CD4-positive, alpha-beta T cell treated with Interferon alpha-2 for 1 hour (primary cell): ENCODE measurements at regions not wholly inside any gene's neighbourhood (a gene's known extent, or its start where the extent isn't known, plus 50 kb on each side); places are given as distances from the start of the nearest gene placed in this dataset.

Experiments
- DNase-seq, 2 donors: peaks; one replicate each; pipeline ENCODE4 v3.0.0-alpha.2; 2020 to 2022

DNA sequence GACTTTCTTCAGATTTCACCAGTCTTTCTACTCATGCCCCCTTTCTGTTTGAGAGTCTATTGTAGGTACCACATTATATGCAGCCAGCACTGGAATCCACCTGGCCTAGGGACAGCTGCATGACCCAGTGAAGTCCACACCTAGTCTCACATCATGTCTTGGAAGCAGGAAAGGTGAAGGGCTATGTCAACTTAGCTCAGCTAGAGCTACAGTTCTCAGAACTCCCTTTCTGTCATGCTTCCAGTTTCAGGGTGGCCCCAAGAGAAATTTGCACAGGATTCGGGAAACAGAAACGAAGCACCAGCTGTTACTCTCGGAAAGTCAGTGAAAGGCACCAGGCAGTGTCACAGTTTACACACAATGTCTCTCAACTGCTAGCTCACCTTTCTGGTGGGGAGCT lies 51.6 kb upstream of the NLRP1 start:
- no peak for DNase-seq

- no peak for DNase-seq
Measured at GRCh38 chr17:5638596-5638995, 54.3 kb upstream of the NLRP1 start.

DNA sequence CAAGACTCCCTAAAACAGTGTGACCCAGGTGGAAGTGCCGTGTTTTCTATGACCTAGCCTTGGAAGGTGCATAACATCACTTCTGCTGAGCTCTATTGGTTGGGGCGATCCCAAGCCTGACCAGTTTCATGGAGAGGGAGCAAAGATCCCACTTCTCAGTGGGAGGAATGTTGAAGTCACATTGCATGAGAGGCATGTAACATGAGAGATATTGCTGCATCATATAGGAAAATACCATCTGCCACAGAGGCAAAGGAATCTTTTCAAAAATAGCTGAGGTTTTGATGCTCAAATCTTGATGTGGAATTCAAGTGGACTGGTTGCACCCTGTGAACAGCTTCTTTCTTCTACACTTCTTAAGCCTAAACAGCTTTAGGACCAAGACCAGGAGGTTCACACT lies 56.4 kb upstream of the NLRP1 start:
- no peak for DNase-seq

- DNase-seq, result no peak
Measured at GRCh38 chr17:5642752-5643151, 58.4 kb upstream of the NLRP1 start.

DNA sequence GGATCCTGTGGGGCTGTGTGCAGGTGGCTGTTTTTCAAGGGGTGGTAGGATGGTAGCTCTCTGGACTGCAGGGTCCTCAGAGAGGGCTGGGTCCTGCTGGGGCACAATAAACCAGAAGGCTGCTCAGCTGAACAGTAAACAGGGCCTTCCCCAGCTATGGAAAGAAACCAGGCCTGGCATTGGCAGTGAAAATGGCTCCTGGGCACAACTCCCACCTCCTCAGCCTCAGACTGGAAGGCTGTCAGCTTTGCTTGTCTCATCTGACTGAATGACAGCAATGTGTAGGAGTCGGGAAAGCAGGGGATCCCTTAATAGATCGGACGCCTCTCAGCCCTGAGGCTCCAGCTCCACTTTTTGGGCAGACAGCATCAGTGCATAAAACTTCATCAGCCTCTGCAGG lies 59.8 kb upstream of the NLRP1 start:
- DNase-seq, result no peak

- no peak for DNase-seq
Measured at GRCh38 chr17:5651348-5651747, 67.0 kb upstream of the NLRP1 start.

DNA sequence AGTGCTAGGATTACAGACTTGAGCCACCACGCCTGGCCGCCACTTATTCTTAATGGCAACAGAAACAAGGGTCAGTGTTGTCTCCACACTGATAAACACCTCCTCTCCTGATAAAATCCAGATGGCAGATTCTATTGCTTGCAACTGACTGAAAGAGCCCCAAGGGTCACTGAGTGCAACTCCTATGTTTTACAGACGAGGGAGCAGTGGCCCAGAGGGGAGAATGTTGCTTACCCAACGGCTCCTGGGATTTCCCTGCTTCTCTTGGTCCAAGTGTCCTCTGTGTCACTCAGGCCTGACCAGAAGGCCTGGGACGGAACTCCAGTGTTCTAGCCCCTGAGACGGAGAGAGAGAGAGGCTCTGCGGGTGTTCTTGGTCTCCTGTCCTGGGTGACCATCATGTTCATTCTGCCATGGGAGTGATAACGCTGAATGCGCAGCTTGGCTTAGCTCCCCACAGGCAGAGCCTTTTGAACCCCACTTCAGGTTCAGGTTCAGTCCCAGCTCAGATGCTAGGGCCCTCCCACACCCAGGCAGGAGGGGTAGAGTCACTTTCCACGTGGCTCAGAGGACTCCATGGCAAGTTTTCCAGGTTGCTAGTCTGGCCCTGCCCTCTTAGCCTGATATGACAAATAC lies 77.3 kb upstream of the NLRP1 start:
- no peak for DNase-seq

DNA sequence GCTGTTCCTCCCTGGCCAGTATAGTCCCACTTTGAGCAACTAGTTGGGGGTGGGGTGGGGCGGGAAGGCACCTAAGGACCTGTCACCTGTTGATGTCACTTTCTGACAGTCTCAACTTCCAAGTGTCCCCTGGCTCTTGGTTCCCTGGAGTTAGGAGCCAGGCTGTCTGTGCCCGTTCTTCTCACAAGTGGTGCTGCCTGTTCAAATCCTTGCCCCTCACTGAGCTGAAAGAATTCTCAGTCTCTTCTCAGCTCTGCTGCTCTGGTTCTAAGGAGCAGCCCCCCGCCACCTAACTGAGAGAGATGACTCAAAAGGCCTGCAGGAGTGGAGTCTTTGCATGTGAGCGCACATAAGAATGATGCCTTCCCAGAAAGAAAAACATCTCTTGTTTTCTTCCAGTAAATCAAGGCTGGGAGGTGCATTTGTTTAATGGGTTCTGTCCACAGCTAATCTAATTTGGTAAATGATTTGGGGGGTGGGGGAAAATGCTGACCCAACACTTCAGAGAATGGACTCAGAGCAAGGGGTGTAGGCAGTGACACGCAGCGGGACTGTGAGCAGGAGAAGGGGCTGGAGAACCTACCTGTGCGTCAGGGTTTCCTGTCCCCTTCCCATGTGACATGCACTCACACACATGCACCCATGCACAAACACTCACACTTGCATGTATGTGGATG lies 78.2 kb upstream of the NLRP1 start:
- no peak for DNase-seq

DNA sequence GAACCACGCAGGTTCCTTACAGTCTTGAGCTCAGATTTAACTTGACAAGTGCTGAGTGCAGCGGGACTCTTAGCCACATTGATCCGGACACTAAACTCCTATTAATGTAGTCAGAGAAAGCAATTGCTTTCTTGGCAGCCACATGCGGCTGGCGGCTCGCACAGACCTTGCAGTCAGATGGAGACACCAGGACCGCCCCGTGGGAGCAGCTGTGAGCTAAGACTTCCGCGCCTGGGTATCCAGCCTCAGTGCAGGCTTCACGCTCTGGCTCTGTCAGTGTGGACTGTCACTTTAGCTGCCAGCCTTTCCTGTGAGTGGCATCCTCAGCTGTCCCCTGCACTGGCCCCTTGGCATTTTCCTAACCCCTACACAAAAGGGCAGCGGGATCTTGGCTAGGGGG lies 80.9 kb upstream of the NLRP1 start:
- no peak for DNase-seq

- DNase-seq, result no peak
Measured at GRCh38 chr17:5667871-5668270, 83.6 kb upstream of the NLRP1 start.

- DNase-seq, result no peak
Measured at GRCh38 chr17:5668557-5669138, 84.3 kb upstream of the NLRP1 start.

DNA sequence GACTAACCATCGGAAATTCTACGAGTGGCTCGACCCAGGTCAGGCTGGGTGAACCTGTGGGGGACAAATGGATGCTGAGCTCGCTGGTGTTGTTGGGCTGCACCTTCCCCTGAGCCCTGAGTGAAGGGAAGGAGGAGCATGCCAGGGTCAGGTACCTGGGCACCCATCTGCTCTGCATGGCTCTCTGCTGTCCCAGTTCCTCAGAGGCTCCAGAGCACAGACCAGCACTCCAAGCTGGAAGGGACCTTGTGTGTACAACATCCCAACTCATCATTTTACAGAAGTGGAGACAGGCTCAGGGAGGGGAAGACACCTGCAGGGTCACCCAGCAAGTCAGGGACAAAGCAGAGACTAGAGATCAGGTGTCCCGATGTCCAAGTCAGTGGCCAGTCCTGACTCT lies 84.9 kb upstream of the NLRP1 start:
- DNase-seq, result no peak

DNA sequence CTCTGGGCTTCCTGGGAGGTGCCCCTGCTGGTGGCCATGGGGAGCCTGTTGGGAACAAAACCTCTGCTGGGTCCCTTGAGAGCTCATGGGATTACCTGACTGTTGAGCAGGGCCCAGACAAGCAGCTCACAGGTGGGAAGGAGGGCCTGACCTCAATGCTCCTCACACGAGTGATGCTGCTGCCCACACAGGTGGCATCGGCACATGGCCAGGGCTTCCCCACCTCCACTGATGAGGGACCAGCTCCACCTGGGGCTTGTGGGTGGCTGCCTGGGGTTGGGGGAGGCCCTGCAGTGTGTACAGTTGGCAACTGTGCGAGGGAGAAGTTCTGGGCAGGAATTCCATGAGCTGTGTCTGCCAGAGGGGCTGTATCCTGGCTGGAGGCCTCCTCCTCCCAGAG lies 87.8 kb upstream of the NLRP1 start:
- DNase-seq, result no peak

DNA sequence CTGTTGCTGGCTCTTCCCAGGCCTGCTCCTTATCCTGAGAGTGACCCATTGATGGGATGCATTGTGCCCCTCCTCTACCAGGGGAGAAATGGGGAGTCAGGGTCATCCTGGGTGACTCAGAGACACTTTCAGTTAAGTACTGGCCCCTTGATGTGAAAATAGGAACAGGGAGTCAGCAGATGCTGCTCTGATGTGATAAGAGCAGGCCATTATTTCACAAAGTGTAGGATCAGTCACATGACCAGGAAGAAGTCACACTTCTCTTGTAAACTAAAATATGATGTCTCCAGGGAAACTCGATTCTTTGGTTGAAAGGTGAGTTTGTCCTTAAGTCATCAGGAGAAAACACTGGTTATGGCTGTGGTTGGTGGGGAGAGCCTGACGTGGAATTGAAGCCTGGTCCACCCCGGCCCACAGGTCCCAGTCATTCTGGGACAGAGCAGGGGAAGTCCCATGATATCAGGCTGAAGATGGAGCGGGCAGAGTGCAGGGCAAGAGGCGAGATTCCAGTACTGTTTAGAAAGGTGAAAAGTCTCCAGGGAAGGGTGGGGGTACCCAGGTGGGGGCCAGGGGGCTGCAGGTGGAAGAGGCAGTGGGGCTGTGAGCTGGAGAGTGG lies 88.6 kb upstream of the NLRP1 start:
- DNase-seq, result no peak

- no peak for DNase-seq
Measured at GRCh38 chr17:5675625-5676421, 91.5 kb upstream of the NLRP1 start.

- no peak for DNase-seq
Measured at GRCh38 chr17:5677620-5678019, 93.3 kb upstream of the NLRP1 start.

DNA sequence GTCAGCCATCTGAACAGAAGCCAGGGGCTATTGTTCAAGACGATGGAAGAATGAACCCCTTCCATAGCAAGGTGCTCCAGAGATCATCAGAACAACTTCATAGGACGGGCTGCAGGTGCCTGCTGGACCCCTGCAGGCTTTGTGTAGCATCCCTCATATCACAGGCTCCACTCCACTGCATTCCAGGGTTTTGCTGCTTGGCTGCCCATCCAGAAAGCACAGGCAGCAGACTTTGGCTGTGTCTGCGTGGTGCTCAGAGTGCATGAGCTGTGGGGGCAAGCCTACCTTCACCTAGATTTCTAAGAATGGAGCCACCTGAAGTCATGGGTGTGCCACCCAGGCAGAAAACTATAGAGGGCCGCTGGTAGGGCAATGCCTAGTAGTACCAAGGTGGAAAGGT lies 93.9 kb upstream of the NLRP1 start:
- no peak for DNase-seq

DNA sequence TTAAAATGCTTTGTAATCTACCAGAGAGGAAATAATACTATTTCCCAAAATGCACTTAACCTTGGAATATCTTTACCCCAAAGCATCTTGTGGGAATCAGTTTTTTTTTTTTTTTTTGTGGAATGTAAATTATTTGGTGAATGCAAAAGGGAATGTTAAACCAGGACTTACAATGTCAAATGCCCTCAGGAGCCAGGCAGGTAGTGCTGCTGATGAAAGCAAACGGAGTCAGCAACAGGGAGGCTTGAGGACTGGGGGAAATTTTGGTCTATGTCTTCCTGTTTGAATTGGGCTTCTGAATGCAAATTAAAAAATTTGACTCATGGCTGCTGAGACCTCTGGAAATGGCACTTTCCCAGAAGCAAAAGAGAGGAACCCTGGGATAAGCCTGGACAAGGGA lies 96.5 kb upstream of the NLRP1 start:
- no peak for DNase-seq

DNA sequence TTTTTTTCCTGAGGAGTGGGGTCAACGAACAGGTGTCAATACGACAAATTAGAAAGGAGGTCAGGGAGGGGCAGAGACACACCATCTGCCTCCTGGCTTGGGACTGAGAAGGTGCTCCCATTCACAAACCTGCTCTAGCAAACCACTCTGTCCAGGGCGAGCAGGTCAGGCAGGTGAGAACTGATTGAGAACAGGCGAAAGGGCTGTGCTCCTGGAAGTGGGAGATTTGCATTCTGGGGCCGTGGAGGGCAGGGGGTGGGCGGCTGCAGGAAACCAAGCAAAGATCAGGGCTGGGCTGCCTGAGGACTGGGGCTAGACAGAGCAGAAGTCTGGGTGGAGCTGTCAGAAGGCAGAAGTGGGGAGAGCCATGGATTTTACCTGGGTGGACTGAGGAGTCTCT lies 98.9 kb upstream of the NLRP1 start:
- DNase-seq, result no peak

DNA sequence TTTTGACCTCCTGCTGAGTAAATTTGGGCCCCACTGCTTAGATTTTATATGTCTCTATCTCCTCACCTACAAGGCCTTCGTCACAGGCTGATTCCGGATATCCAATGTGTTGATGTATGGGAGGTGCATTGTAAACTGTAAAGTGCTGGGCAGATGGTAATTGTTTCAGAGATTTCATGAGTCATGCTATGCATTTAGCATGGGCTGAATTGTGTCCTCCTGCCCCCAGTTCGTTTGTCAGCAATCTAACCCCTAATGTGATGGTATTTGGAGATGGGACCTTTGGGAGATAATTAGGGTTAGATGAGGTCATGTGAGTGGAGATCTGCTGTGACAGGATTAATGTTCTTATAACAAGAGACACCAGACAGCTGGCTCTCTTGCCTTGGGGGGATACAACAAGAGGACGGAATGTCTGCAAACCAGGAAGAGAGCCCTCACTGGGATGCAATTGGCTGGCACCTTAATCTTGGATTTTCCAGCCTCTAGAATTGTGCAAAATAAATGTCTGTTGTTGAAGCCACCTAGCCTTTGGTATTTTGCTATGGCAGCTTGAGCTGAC lies 101.8 kb upstream of the NLRP1 start:
- no peak for DNase-seq

DNA sequence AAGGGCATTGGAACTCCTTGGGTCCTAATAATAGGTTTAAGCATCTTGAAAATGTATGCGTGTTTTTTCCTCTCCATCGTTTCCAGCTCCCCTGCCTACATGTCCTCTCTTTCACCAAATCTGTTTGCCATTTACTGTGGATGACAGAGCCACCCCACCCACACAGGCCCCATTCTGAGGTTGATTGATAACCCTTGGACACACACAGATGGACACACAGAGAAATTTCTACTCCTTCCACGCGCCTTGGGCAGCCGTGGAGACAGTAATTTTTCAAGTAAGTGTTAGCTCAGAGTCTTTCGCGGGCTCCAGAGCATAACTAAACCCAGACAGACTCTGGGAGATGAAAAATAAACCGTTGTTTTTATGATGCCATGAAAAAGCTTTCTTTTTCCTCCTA lies 103.3 kb upstream of the NLRP1 start:
- no peak for DNase-seq

DNA sequence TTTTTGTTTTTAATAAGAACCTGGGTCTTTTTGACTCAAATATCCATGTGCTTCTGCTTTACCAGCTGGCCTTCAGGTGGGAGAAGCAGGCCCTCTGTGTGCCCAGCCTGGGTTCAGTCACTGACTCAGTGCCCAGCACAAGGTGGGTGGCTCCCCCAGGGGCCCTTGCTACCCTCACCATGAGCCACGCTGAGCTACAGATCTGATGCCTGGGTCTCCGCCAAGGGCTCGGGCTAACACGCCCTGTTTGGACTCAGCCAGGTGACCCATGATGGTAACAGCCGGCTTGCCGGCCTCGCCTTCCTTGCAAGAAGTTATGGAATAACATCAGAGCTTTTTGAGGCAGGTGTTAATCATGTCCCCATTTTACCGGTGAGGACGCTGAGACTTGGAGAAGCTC lies 109.5 kb upstream of the NLRP1 start:
- no peak for DNase-seq

DNA sequence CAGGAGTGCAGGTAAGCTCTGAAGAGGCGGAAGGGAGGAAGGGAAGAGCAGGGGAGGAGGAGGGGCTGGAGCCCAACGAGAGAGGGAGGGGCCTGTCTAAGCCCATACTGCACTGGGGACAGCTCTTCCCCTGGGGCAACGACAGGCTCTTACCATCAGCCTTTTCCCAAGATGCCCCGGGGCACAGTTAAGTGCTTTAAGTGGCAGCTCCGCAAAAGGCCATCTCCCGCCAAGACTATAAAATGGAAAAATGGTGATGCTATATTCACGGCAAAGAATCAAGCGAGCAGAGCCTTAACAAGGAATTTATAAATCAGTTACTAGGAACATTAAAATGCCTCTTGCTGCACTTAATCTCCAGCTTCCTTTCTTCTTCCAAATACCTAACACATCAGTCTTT lies 110.2 kb upstream of the NLRP1 start:
- DNase-seq, result no peak
